GM23248 (cell line): ENCODE measurements at regions not wholly inside any gene's neighbourhood (a gene's known extent, or its start where the extent isn't known, plus 50 kb on each side); places are given as distances from the start of the nearest gene placed in this dataset.

Source experiments
- DNase-seq: peaks from one replicate; pipeline ENCODE4 v3.0.0-alpha.2; 2015
- H2AFZ ChIP-seq: fragments of 200-600 bp; sonication (generic); 2 replicates; pipeline ENCODE4 v1.6.1; 2016; ENCODE audit warnings: antibody characterized with exemption
- H3F3A ChIP-seq: fragments of 200-600 bp; sonication (generic); 2 replicates; pipeline ENCODE4 v1.6.1; 2016; ENCODE audit warnings: mild to moderate bottlenecking, antibody characterized with exemption, mixed run types; ENCODE audit not compliant: insufficient read depth
- H3K27ac ChIP-seq: fragments of 200-600 bp; sonication (generic); 2 replicates; pipeline ENCODE4 v1.5.1; 2016; ENCODE audit warnings: mild to moderate bottlenecking
- H3K27me3 ChIP-seq: fragments of 200-600 bp; sonication (generic); replicated peaks from 2 replicates; pipeline ENCODE4 v1.6.1; 2016; ENCODE audit warnings: mild to moderate bottlenecking; ENCODE audit not compliant: insufficient read depth
- H3K36me3 ChIP-seq: fragments of 200-600 bp; sonication (generic); 2 replicates; pipeline ENCODE4 v1.6.1; 2016; ENCODE audit warnings: low read depth, mild to moderate bottlenecking
- H3K4me1 ChIP-seq: fragments of 200-600 bp; sonication (generic); 2 replicates; pipeline ENCODE4 v1.6.1; 2016; ENCODE audit warnings: mild to moderate bottlenecking; ENCODE audit not compliant: insufficient read depth
- H3K4me2 ChIP-seq: fragments of 200-600 bp; sonication (generic); one replicate; pipeline ENCODE4 v1.6.1; 2016; ENCODE audit warnings: mild to moderate bottlenecking; ENCODE audit not compliant: unreplicated experiment
- H3K4me3 ChIP-seq: fragments of 200-600 bp; sonication (generic); 2 replicates; pipeline ENCODE4 v1.5.1; 2016; ENCODE audit warnings: mild to moderate bottlenecking
- H3K79me2 ChIP-seq: fragments of 200-600 bp; sonication (generic); 2 replicates; pipeline ENCODE4 v1.6.1; 2016; ENCODE audit warnings: mild to moderate bottlenecking; ENCODE audit not compliant: insufficient read depth
- H3K9ac ChIP-seq: fragments of 200-600 bp; sonication (generic); 2 replicates; pipeline ENCODE4 v1.6.1; 2016; ENCODE audit warnings: mild to moderate bottlenecking
- H3K9me2 ChIP-seq: fragments of 200-600 bp; sonication (generic); 2 replicates; pipeline ENCODE4 v1.6.1; 2016; ENCODE audit warnings: mixed run types, mild to moderate bottlenecking, moderate library complexity; ENCODE audit not compliant: insufficient read depth
- H3K9me3 ChIP-seq: fragments of 200-600 bp; sonication (generic); one replicate; pipeline ENCODE4 v1.6.1; 2017; ENCODE audit warnings: low read depth
- H4K20me1 ChIP-seq: fragments of 200-600 bp; sonication (generic); 2 replicates; pipeline ENCODE4 v1.6.0; 2016; ENCODE audit not compliant: insufficient read depth
- EZH2 ChIP-seq: fragments of 200-600 bp; sonication (generic); IDR thresholded peaks from 2 replicates; pipeline ENCODE4 v1.6.1; 2018; ENCODE audit warnings: antibody characterized with exemption, mild to moderate bottlenecking; ENCODE audit not compliant: insufficient read depth, poor library complexity, severe bottlenecking
- EZH2phosphoT487 ChIP-seq: fragments of 200-600 bp; sonication (generic); IDR thresholded peaks from 2 replicates; pipeline ENCODE4 v1.6.1; 2018; ENCODE audit warnings: antibody characterized with exemption, moderate library complexity, mild to moderate bottlenecking, low read depth; ENCODE audit not compliant: insufficient read depth
- WGBS, 2 experiments: methylation state at CpG; one replicate each; pipeline ENCODE4 v1.1.6; 2015 to 2017; ENCODE audit warnings: low lambda C conversion rate in 2 of 2, low coverage in 1 of 2; ENCODE audit errors: missing lambda C conversion rate in 2 of 2; 5-methylcytosine and 5-hydroxymethylcytosine counted together
- in situ Hi-C: fragments of 300-500 bp; cut with MboI; formaldehyde crosslinking; loops from 2 replicates; pipeline ENCODE4 v1.15.0; 2020

DNA sequence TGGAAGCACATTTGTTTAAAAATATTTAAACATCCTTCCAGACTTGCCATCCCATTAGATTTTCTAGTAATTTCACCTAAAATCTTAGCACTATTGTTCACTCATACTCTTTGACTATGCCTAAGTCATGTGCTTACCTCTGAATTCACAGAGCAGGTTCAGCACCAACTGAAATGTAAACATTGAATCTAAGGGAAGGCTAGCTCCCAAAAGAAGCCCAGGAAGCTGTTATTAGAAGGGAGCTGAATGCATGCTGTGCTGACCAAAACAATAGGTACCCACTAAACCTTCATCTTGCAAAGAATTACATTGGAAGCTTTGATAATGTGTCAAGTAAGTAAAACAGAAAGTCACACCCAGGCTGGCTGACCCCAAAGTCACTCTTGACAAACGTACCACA, 571.3 kb downstream of the GABRG2 start:
- Histone ChIP-seq H2AFZ (no peak overlapping the region), H3K9me3 (peaks cover 4% of the 10 kb centered on the region), H3K9me2 (no peaks in the 10 kb centered on the region; the same call in 1 of the 2 replicates), H3K27ac (no peak overlapping the region), H3K27me3 (no peaks in the 10 kb centered on the region), H3K4me3 (no peak overlapping the region), H3K36me3 (no peaks in the 10 kb centered on the region), H3F3A (no peaks in the 10 kb centered on the region), H3K4me1 (no peaks in the 10 kb centered on the region), H3K79me2 (no peaks in the 10 kb centered on the region), H3K4me2 (no peak overlapping the region), H4K20me1 (no peaks in the 10 kb centered on the region), H3K9ac (no peak overlapping the region)
- in situ Hi-C loops: no loop called here
- no peak for TF ChIP-seq EZH2phosphoT487
- no peak for TF ChIP-seq EZH2
- no peak for DNase-seq
- WGBS, 2 experiments: 0 to 9% methylated on average over 1 of the region's 1 CpG

DNA sequence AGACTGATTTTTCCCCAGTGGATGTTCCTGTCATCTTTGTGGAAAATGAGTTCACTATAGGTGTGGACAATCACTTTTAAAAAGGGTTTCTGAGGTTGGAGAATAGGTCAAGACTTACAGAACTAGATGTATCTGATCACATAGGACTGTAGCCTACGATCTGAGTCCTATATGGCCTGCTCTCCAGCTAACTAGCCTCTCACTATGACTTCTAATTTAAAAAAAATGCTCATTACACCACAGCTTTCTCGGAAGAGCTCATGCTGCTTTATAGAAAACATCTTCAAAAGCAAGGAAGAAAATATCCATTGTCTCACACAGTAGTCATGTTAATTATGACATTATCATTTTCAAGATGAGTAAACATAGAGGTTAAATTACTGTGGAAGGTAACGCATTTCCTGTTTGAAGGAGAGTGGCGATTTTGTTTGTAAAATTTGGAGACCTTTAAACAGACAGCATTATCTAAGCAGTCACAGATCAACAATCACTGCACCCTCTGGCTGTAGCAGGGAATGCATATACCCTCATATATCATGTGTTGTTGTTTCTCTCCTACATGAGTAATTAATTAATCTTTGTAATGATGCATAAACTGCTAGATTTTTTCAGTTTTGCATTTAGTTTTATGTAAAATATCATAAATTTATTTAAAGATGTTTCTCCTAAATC, 573.7 kb downstream of the GABRG2 start:
- no peaks in the 10 kb centered on the region for H3K27me3 ChIP-seq
- TF ChIP-seq EZH2 (no peak), EZH2phosphoT487 (no peak)
- no peaks in the 10 kb centered on the region for H3K36me3 ChIP-seq
- no peaks in the 10 kb centered on the region; the same call in 1 of the 2 replicates for H3K9me2 ChIP-seq
- in situ Hi-C loops: no loop called here
- no peaks in the 10 kb centered on the region for H4K20me1 ChIP-seq
- no peaks in the 10 kb centered on the region for H3K4me1 ChIP-seq
- no peak overlapping the region for H3K4me2 ChIP-seq
- H3F3A ChIP-seq: no peaks in the 10 kb centered on the region
- H3K27ac ChIP-seq: no peak overlapping the region
- no peak overlapping the region for H3K4me3 ChIP-seq
- H3K9ac ChIP-seq: no peak overlapping the region
- H2AFZ ChIP-seq: no peak overlapping the region
- peaks cover 4% of the 10 kb centered on the region for H3K9me3 ChIP-seq
- WGBS, 2 experiments: 4 to 8% methylated on average over 4 of the region's 4 CpGs
- H3K79me2 ChIP-seq: no peaks in the 10 kb centered on the region
- no peak for DNase-seq

- Histone ChIP-seq H3K9me2 (no peaks in the 10 kb centered on the region), H2AFZ (no peak overlapping the region), H3K36me3 (no peaks in the 10 kb centered on the region), H3K4me2 (no peak overlapping the region), H3K79me2 (no peaks in the 10 kb centered on the region), H3F3A (no peaks in the 10 kb centered on the region), H3K4me3 (no peak overlapping the region), H3K9ac (no peak overlapping the region), H3K4me1 (no peaks in the 10 kb centered on the region), H3K9me3 (peaks cover under 1% of the 10 kb centered on the region), H4K20me1 (no peaks in the 10 kb centered on the region), H3K27me3 (no peaks in the 10 kb centered on the region), H3K27ac (no peak overlapping the region)
- in situ Hi-C loops: no loop called here
- WGBS, 2 experiments: 0 to 11% methylated on average over 1 of the region's 1 CpG
- no peak for TF ChIP-seq EZH2phosphoT487
- TF ChIP-seq EZH2: no peak
- no peak for DNase-seq
Observed at GRCh38 chr5:162654661-162655405, 587.3 kb downstream of the GABRG2 start.

DNA sequence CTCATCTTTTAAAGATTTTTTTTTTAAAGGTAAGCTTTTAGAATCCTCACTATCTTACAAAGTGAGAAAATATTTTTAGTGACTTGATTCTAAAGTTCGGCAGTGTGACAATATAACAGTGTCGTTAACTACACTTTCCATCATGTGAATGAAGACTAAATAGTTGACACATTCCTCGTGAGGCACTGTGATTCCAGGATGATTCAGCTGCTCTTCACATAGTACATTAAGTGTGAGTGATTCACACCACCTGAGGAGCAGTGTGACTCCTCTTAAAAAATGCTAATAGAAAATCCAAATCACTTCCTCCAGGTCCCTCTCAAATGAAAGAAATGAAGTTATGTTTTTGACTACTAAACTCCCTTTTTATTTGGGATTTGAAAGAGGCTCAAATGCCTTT, 589.5 kb downstream of the GABRG2 start:
- no peak overlapping the region for H3K4me2 ChIP-seq
- WGBS, 2 experiments: 42 to 46% methylated on average over 3 of the region's 3 CpGs
- in situ Hi-C loops: no loop called here
- H3K4me3 ChIP-seq: no peak overlapping the region
- no peaks in the 10 kb centered on the region for H3K27me3 ChIP-seq
- H4K20me1 ChIP-seq: no peaks in the 10 kb centered on the region
- peaks cover 4% of the 10 kb centered on the region for H3K9me3 ChIP-seq
- H3K27ac ChIP-seq: no peak overlapping the region
- H3K36me3 ChIP-seq: no peaks in the 10 kb centered on the region
- H3K4me1 ChIP-seq: no peaks in the 10 kb centered on the region
- DNase-seq: no peak
- no peak for TF ChIP-seq EZH2
- no peak for TF ChIP-seq EZH2phosphoT487
- no peaks in the 10 kb centered on the region for H3K79me2 ChIP-seq
- no peak overlapping the region for H3K9ac ChIP-seq
- H3F3A ChIP-seq: no peaks in the 10 kb centered on the region
- H3K9me2 ChIP-seq: no peaks in the 10 kb centered on the region
- H2AFZ ChIP-seq: no peak overlapping the region
